ENCODE measurements at regions not wholly inside any gene's neighbourhood (a gene's known extent, or its start where the extent isn't known, plus 50 kb on each side); places are given as distances from the start of the nearest gene placed in this dataset.

GRCh38 chr10:29199339-29199738 is 89.5 kb upstream of the LYZL1 start:
- no peak for TF ChIP-seq ZNF274 (IDR thresholded peaks at IDR 0.05; ENCODE audit: low read depth, low read length)
- no peak for TF ChIP-seq YY1 (IDR thresholded peaks at IDR 0.05; ENCODE audit: insufficient read depth, insufficient read length)
